IMR-90 (cell line): ENCODE measurements at regions not wholly inside any gene's neighbourhood (a gene's known extent, or its start where the extent isn't known, plus 50 kb on each side); places are given as distances from the start of the nearest gene placed in this dataset.

ENCODE experiments used
- ATAC-seq: fragments of 200-7000 bp; cut with Tn5 transposase; 2 replicates; pipeline ENCODE4 v1.9.1; 2020; ENCODE audit warnings: low read depth, mild to moderate bottlenecking, moderate library complexity
- BruUV-seq: library from RNA; stranded (reverse); fragments of 400-500 nt; replicated peaks from 2 replicates; lab custom pipeline; 2021; lab: Mats Ljungman, UMichigan
- CTCF ChIA-PET: fragments of 300-600 bp; formaldehyde crosslinking; extraction: SDS; loops from one replicate; lab custom pipeline; 2021; ENCODE audit warnings: antibody characterized with exemption; lab: Yijun Ruan, JAX
- POLR2A ChIA-PET: fragments of 300-600 bp; sonication (Branson Sonifier 250); formaldehyde crosslinking; loops from one replicate; lab custom pipeline; 2022; ENCODE audit warnings: antibody characterized with exemption; ENCODE audit not compliant: unreplicated experiment; lab: Charles Lee
- DNase-seq: peaks from one replicate; pipeline ENCODE4 v3.0.0; 2013
- H2AFZ ChIP-seq: replicated peaks from 2 replicates; pipeline ENCODE3; 2013; ENCODE audit warnings: low read length, mild to moderate bottlenecking; ENCODE audit not compliant: poor library complexity
- H2AK5ac ChIP-seq: 2 replicates; pipeline ENCODE4 v1.6.1; 2013; ENCODE audit warnings: low read depth, low read length, inconsistent platforms
- H2AK9ac ChIP-seq: replicated peaks from 2 replicates; pipeline ENCODE3; 2013; ENCODE audit warnings: mild to moderate bottlenecking, low read depth, low read length, moderate library complexity; ENCODE audit not compliant: poor library complexity
- H2BK120ac ChIP-seq: 2 replicates; pipeline ENCODE4 v1.6.1; 2013; ENCODE audit warnings: low read depth, low read length, inconsistent platforms
- H2BK15ac ChIP-seq: 3 replicates; pipeline ENCODE4 v1.6.1; 2013; ENCODE audit warnings: low read depth, low read length, inconsistent platforms
- H2BK20ac ChIP-seq: 2 replicates; pipeline ENCODE4 v1.6.1; 2013; ENCODE audit warnings: low read depth, mild to moderate bottlenecking, inconsistent platforms, low read length, moderate library complexity
- H2BK5ac ChIP-seq: 2 replicates; pipeline ENCODE4 v1.6.1; 2013; ENCODE audit warnings: mild to moderate bottlenecking, low read depth, low read length, inconsistent platforms; ENCODE audit not compliant: poor library complexity, severe bottlenecking
- H3K14ac ChIP-seq: replicated peaks from 2 replicates; pipeline ENCODE4 v1.6.1; 2013; ENCODE audit warnings: low read depth, low read length, inconsistent platforms
- H3K18ac ChIP-seq: 2 replicates; pipeline ENCODE4 v1.6.1; 2013; ENCODE audit warnings: low read depth, low read length, control low read depth
- H3K23ac ChIP-seq: 2 replicates; pipeline ENCODE4 v1.6.1; 2013; ENCODE audit warnings: low read depth, low read length, inconsistent platforms
- H3K27ac ChIP-seq: 2 replicates; pipeline ENCODE4 v1.5.1; 2013; ENCODE audit warnings: mild to moderate bottlenecking, control low read depth, low read length; ENCODE audit not compliant: insufficient read depth
- H3K27me3 ChIP-seq: 2 replicates; pipeline ENCODE4 v1.6.1; 2013; ENCODE audit warnings: low read length; ENCODE audit not compliant: control insufficient read depth, insufficient read depth
- H3K36me3 ChIP-seq: 2 replicates; pipeline ENCODE4 v1.6.1; 2013; ENCODE audit warnings: low read length, mixed read lengths; ENCODE audit not compliant: control insufficient read depth, insufficient read depth
- H3K4ac ChIP-seq: 2 replicates; pipeline ENCODE4 v1.6.1; 2013; ENCODE audit warnings: low read depth, low read length, inconsistent platforms
- H3K4me1 ChIP-seq: 2 replicates; pipeline ENCODE4 v1.6.1; 2013; ENCODE audit warnings: low read length, mixed read lengths; ENCODE audit not compliant: control insufficient read depth, insufficient read depth
- H3K4me2 ChIP-seq: 2 replicates; pipeline ENCODE4 v1.6.1; 2013; ENCODE audit warnings: low read depth, mild to moderate bottlenecking, control low read depth, low read length, moderate library complexity
- H3K4me3 ChIP-seq: 2 replicates; pipeline ENCODE4 v1.5.1; 2013; ENCODE audit warnings: low read depth, mild to moderate bottlenecking, control low read depth, low read length, moderate library complexity; ENCODE audit not compliant: insufficient read depth
- H3K56ac ChIP-seq: 2 replicates; pipeline ENCODE4 v1.6.1; 2013; ENCODE audit warnings: low read length, inconsistent platforms; ENCODE audit not compliant: insufficient read depth; ENCODE audit errors: extremely low read depth
- H3K79me1 ChIP-seq, 2 experiments: 2 replicates each; pipeline ENCODE4 v1.6.1; 2013; ENCODE audit warnings: low read length in 2 of 2, inconsistent platforms in 1 of 2, low read depth in 1 of 2
- H3K9ac ChIP-seq: 2 replicates; pipeline ENCODE4 v1.6.1; 2013; ENCODE audit warnings: low read depth, low read length, control low read depth
- H3K9me1 ChIP-seq: 2 replicates; pipeline ENCODE4 v1.6.1; 2013; ENCODE audit warnings: low read length, inconsistent platforms; ENCODE audit not compliant: insufficient read depth
- H3K9me3 ChIP-seq: 2 replicates; pipeline ENCODE4 v1.6.1; 2013; ENCODE audit warnings: low read length; ENCODE audit not compliant: control insufficient read depth, insufficient read depth
- H4K20me1 ChIP-seq: 2 replicates; pipeline ENCODE4 v1.6.1; 2013; ENCODE audit warnings: low read length, inconsistent platforms; ENCODE audit not compliant: insufficient read depth
- H4K5ac ChIP-seq: 2 replicates; pipeline ENCODE4 v1.6.1; 2013; ENCODE audit warnings: mild to moderate bottlenecking, low read depth, low read length, control low read depth
- H4K8ac ChIP-seq, 2 experiments: 2 replicates each; pipeline ENCODE4 v1.6.1; 2013; ENCODE audit warnings: low read depth in 2 of 2, low read length in 2 of 2, control low read depth in 1 of 2, inconsistent platforms in 1 of 2
- H4K91ac ChIP-seq: 2 replicates; pipeline ENCODE4 v1.6.1; 2013; ENCODE audit warnings: low read depth, low read length, inconsistent platforms; ENCODE audit not compliant: insufficient read depth
- FOS ChIP-seq: fragments of 150-350 bp; IDR thresholded peaks from 2 replicates; pipeline ENCODE4 v1.6.1; 2016; ENCODE audit warnings: low read depth, low read length
- MAFK ChIP-seq: IDR thresholded peaks from 2 replicates; pipeline ENCODE4 v1.6.1; 2012; ENCODE audit warnings: low read depth, low read length, improper control_type of control experiment
- NFE2L2 ChIP-seq: fragments of 150-350 bp; IDR thresholded peaks from 2 replicates; pipeline ENCODE4 v1.6.1; 2016; ENCODE audit warnings: low read depth, mild to moderate bottlenecking, low read length
- RAD21 ChIP-seq: IDR thresholded peaks from 2 replicates; pipeline ENCODE4 v1.6.1; 2012; ENCODE audit warnings: low read length, improper control_type of control experiment
- RCOR1 ChIP-seq: IDR thresholded peaks from 2 replicates; pipeline ENCODE4 v1.6.1; 2012; ENCODE audit warnings: mild to moderate bottlenecking, low read length, improper control_type of control experiment; ENCODE audit not compliant: insufficient replicate concordance
- RFX5 ChIP-seq: IDR thresholded peaks from 2 replicates; pipeline ENCODE4 v1.8.0; 2012; ENCODE audit warnings: low read depth, mild to moderate bottlenecking, low read length, moderate library complexity
- SMC3 ChIP-seq: fragments of 150-350 bp; IDR thresholded peaks from 2 replicates; pipeline ENCODE4 v1.6.1; 2016; ENCODE audit warnings: low read depth, mild to moderate bottlenecking, antibody characterized with exemption, low read length, moderate library complexity
- USF2 ChIP-seq: fragments of 150-350 bp; IDR thresholded peaks from 2 replicates; pipeline ENCODE4 v1.6.1; 2017; ENCODE audit warnings: mild to moderate bottlenecking, antibody characterized with exemption, low read length, low read depth
- WGBS, 2 experiments: methylation state at CpG; one replicate each; pipeline versions ENCODE4 v1.1.5 to v1.1.7; 2013; ENCODE audit warnings: missing lambda C conversion rate in 2 of 2; ENCODE audit not compliant: insufficient read length in 1 of 2; ENCODE audit errors: extremely low coverage in 2 of 2; 5-methylcytosine and 5-hydroxymethylcytosine counted together
- dilution Hi-C: fragments of 300-500 bp; cut with HindIII; formaldehyde crosslinking; loops from one replicate; pipeline ENCODE4 v1.14.3; 2018; ENCODE audit warnings: low sequenced_read_pairs; ENCODE audit not compliant: unreplicated experiment
- in situ Hi-C: fragments of 300-500 bp; cut with MboI; formaldehyde crosslinking; loops from 3 replicates; pipeline ENCODE4 v1.14.3; 2019; ENCODE audit warnings: low sequenced_read_pairs, inconsistent platforms, mixed read lengths
- intact Hi-C: fragments of 100-400 bp; cut with micrococcal nuclease; formaldehyde crosslinking; loops from 2 replicates; pipeline ENCODE4 v1.10.0; 2022

DNA sequence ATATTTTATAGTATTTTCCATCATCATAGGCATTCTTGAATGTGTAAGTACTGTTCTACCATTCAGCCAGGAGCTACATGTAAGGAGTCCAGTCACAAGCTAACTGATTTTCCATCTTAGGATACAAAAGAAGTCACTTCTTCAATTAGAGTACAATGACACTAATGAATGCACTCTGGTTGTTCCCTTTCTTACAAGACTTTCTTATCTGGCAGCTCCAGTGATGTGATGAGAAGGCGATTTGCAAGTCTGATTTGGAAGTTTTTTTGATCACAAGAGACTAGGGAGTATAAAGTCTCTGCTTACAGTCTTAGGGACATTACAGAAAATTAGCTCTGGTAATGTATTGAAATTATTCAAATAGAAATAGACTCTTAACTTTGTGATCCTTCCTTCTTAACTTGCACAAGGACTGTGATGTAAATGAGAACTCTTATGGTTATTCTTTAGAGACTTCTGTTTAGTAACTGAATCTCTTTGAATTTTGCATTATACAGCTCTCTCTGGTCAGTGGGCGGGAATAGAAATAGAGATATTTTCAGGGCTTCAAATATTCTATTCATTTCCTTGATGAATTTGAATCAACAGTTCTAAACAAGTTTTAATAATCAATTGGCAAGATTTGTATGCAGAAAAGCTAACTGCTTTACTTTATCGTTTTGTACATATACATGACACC is 130.4 kb upstream of the CDH6 start:
- H3K27ac ChIP-seq = no peak overlapping the region
- no peak overlapping the region for H3K18ac ChIP-seq
- ChIA-PET CTCF (no interaction called here), POLR2A (no interaction called here)
- H4K91ac ChIP-seq = no peak overlapping the region
- no peak overlapping the region for H3K56ac ChIP-seq
- H3K4me1 ChIP-seq = peaks cover 3% of the 10 kb centered on the region
- H2BK15ac ChIP-seq = no peak overlapping the region
- H2AK9ac ChIP-seq = no peak overlapping the region
- H4K5ac ChIP-seq = no peak overlapping the region
- no peak overlapping the region for H3K4ac ChIP-seq
- in situ Hi-C loops = no loop called here
- no peak overlapping the region for H3K4me3 ChIP-seq
- no peak overlapping the region for H2BK20ac ChIP-seq
- H3K4me2 ChIP-seq = no peak overlapping the region
- ATAC-seq (no peak), DNase-seq (no peak)
- peaks cover 4% of the 10 kb centered on the region; the same call in 1 of the 2 replicates for H3K9me1 ChIP-seq
- H2AFZ ChIP-seq = no peak overlapping the region
- no peaks in the 10 kb centered on the region for H3K36me3 ChIP-seq
- H2AK5ac ChIP-seq = no peak overlapping the region
- no CpG with 5 or more reads among the region's 3 CpGs for WGBS, 2 experiments
- no peak overlapping the region for H2BK120ac ChIP-seq
- H3K27me3 ChIP-seq = no peaks in the 10 kb centered on the region
- TF ChIP-seq RAD21 = no peak
- TF ChIP-seq SMC3 = no peak
- TF ChIP-seq RCOR1 = no peak
- TF ChIP-seq USF2 = no peak
- no peak for TF ChIP-seq NFE2L2
- no peak for TF ChIP-seq MAFK
- TF ChIP-seq RFX5 = no peak
- TF ChIP-seq FOS = no peak
- intact Hi-C loops = no loop called here
- no peak overlapping the region for H4K8ac ChIP-seq
- dilution Hi-C loops = no loop called here
- no peak overlapping the region for H2BK5ac ChIP-seq
- no peak overlapping the region for H3K9ac ChIP-seq
- no peaks in the 10 kb centered on the region for H4K20me1 ChIP-seq
- H3K79me1 ChIP-seq = no peaks in the 10 kb centered on the region
- H3K9me3 ChIP-seq = no peaks in the 10 kb centered on the region
- no peak overlapping the region for H3K23ac ChIP-seq
- BruUV-seq = no TSS peak
- no peak overlapping the region for H3K14ac ChIP-seq
